ENCODE measurements at regions not wholly inside any gene's neighbourhood (a gene's known extent, or its start where the extent isn't known, plus 50 kb on each side); places are given as distances from the start of the nearest gene placed in this dataset.

- intact Hi-C loops (cut with DNase I; ENCODE audit: low total_unique reads): no loop called here
- DNase-seq: no peak
- Histone ChIP-seq H3K4me1 (peaks cover 0 to 11% (median 0%) of the 10 kb centered on the region in 6 donors), H3K27me3 (replicated peaks in 1 of 7) (no peaks in the 10 kb centered on the region), H3K27ac (peak overlapping the region in 1 of 8 donors; percentile 10), H3K4me3 (no peak overlapping the region), H3K9me3 (peaks cover 0 to 40% (median 18%) of the 10 kb centered on the region in 8 donors), H3K36me3 (no peaks in the 10 kb centered on the region)
- TF ChIP-seq CTCF (IDR thresholded peaks at IDR 0.05 in 8 of 11, conservative IDR thresholded peaks at IDR 0.05 in 3 of 11): no peak
Observed at GRCh38 chr12:14303661-14304155, 61.8 kb upstream of the ATF7IP start.

- 79 to 93% (median 80%) methylated on average over 3 of the region's 3 CpGs for WGBS, 5 donors
- Histone ChIP-seq H3K36me3 (no peaks in the 10 kb centered on the region), H3K4me1 (peaks cover 0 to 18% (median 0%) of the 10 kb centered on the region in 6 donors), H3K27me3 (replicated peaks in 1 of 7) (no peaks in the 10 kb centered on the region), H3K4me3 (no peak overlapping the region), H3K27ac (peak overlapping the region in 4 of 8 donors; percentile 12 to 52 (median 39)), H3K9me3 (peaks cover 0 to 9% (median 0%) of the 10 kb centered on the region in 8 donors)
- DNase-seq: no peak
- no peak for TF ChIP-seq CTCF (IDR thresholded peaks at IDR 0.05 in 8 of 11, conservative IDR thresholded peaks at IDR 0.05 in 3 of 11)
- no peak for TF ChIP-seq POLR2AphosphoS5 (IDR thresholded peaks at IDR 0.05)
- no peak for TF ChIP-seq POLR2A (IDR thresholded peaks at IDR 0.05)
- intact Hi-C loops (cut with DNase I; ENCODE audit: low total_unique reads): no loop called here
Observed at GRCh38 chr12:14307004-14307403, 58.5 kb upstream of the ATF7IP start.

- Histone ChIP-seq H3K27ac (no peak overlapping the region), H3K36me3 (no peaks in the 10 kb centered on the region), H3K4me1 (peaks cover 0 to 18% (median 0%) of the 10 kb centered on the region in 6 donors), H3K9me3 (peaks cover 0 to 7% (median 0%) of the 10 kb centered on the region in 8 donors), H3K27me3 (replicated peaks in 1 of 7) (no peaks in the 10 kb centered on the region), H3K4me3 (no peak overlapping the region)
- TF ChIP-seq CTCF (IDR thresholded peaks at IDR 0.05 in 8 of 11, conservative IDR thresholded peaks at IDR 0.05 in 3 of 11): no peak
- TF ChIP-seq POLR2A (IDR thresholded peaks at IDR 0.05): no peak
- no peak for TF ChIP-seq POLR2AphosphoS5 (IDR thresholded peaks at IDR 0.05)
- no peak for DNase-seq
- whole genome bisulfite sequencing, 5 donors: 83 to 94% (median 88%) methylated on average over 4 of the region's 4 CpGs
- intact Hi-C loops (cut with DNase I; ENCODE audit: low total_unique reads): no loop called here
Observed at GRCh38 chr12:14308516-14308915, 57.0 kb upstream of the ATF7IP start.

- TF ChIP-seq CTCF (IDR thresholded peaks at IDR 0.05 in 8 of 11, conservative IDR thresholded peaks at IDR 0.05 in 3 of 11) (no peak), POLR2A (IDR thresholded peaks at IDR 0.05) (no peak)
- H3K27me3 ChIP-seq (replicated peaks in 1 of 7): no peaks in the 10 kb centered on the region
- WGBS, 5 donors: 81 to 97% (median 89%) methylated on average over 1 of the region's 1 CpG
- no peak for DNase-seq
- peaks cover 0 to 14% (median 0%) of the 10 kb centered on the region in 8 donors for H3K9me3 ChIP-seq
- H3K4me3 ChIP-seq: no peak overlapping the region
- intact Hi-C loops (cut with DNase I; ENCODE audit: low total_unique reads): no loop called here
- H3K4me1 ChIP-seq: peaks cover 0 to 24% (median 0%) of the 10 kb centered on the region in 6 donors
- H3K36me3 ChIP-seq: no peaks in the 10 kb centered on the region
- H3K27ac ChIP-seq: no peak overlapping the region
Observed at GRCh38 chr12:14310866-14311265, 54.6 kb upstream of the ATF7IP start.

Data from spleen (tissue), 11 donors.